Astrocyte of the cerebellum (primary cell): ENCODE measurements at regions not wholly inside any gene's neighbourhood (a gene's known extent, or its start where the extent isn't known, plus 50 kb on each side); places are given as distances from the start of the nearest gene placed in this dataset.

Experiments
- DNase-seq: peaks from one replicate; pipeline ENCODE4 v3.0.0-alpha.2; 2011; ENCODE audit warnings: low read depth
- H3K4me3 ChIP-seq: 2 replicates; pipeline ENCODE4 v1.5.1; 2011; ENCODE audit warnings: mild to moderate bottlenecking, low read depth, low read length, moderate library complexity
- in situ Hi-C: cut with HindIII; loops from 2 replicates; pipeline ENCODE4 v1.10.0; 2017; ENCODE audit warnings: low sequenced_read_pairs
- TF ChIP-seq, protein P1 (sequence below): IDR thresholded peaks from 2 replicates; pipeline ENCODE4 v1.5.1; 2012; ENCODE audit warnings: low read length, low read depth, moderate library complexity, mild to moderate bottlenecking; ENCODE audit errors: missing control alignments

GRCh38 chr3:1717524-1717923, 381.1 kb upstream of the CNTN4 start:
- no peak for DNase-seq
- no peak overlapping the region for H3K4me3 ChIP-seq
- TF ChIP-seq, protein P1, sequence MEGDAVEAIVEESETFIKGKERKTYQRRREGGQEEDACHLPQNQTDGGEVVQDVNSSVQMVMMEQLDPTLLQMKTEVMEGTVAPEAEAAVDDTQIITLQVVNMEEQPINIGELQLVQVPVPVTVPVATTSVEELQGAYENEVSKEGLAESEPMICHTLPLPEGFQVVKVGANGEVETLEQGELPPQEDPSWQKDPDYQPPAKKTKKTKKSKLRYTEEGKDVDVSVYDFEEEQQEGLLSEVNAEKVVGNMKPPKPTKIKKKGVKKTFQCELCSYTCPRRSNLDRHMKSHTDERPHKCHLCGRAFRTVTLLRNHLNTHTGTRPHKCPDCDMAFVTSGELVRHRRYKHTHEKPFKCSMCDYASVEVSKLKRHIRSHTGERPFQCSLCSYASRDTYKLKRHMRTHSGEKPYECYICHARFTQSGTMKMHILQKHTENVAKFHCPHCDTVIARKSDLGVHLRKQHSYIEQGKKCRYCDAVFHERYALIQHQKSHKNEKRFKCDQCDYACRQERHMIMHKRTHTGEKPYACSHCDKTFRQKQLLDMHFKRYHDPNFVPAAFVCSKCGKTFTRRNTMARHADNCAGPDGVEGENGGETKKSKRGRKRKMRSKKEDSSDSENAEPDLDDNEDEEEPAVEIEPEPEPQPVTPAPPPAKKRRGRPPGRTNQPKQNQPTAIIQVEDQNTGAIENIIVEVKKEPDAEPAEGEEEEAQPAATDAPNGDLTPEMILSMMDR = no peak
- in situ Hi-C loops = no loop called here

- in situ Hi-C loops = no loop called here
- no peak overlapping the region for H3K4me3 ChIP-seq
- TF ChIP-seq, protein P1 = no peak
- DNase-seq = no peak
These were observed 374.9 kb upstream of the CNTN4 start for GRCh38 chr3:1723726-1724125.

DNA sequence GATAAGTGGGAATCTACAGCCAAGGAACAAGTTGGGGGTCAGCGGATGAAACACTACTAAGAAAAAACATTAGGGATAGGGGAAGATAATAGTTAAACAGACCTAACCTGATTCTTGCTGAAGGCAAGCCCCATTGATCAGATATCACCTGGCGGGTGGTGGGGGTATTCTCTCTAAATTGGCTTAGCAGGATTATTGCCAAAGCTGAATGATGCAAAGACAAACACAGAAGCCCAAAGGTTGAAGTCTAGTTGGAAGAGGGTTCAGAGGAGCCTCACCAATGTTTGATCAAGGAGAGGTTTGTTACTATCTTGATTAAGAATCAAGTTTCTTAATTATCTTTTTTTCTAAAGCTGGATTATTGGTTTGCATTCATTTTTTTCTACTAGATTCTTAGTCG, 371.9 kb upstream of the CNTN4 start:
- no peak for DNase-seq
- TF ChIP-seq, protein P1 = no peak
- H3K4me3 ChIP-seq = no peak overlapping the region
- in situ Hi-C loops = no loop called here

DNA sequence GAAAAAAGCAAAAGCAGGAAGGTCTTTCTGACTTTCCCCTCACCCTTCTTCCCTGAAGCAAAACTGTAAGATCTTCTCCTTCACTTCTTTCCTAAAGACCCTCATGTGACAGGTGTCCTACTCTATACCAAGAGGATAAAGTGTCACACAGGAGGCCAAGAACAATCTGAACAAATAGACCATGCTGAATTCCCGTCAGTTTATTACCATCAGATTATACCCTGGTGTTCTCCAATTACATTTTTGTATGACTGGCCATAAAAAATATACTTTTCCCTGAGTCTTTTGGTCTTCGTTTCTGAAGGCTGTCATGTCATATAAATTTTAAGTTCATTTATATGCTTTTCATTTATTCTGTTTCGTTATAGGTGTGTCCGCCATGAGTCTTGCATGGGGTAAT, 371.4 kb upstream of the CNTN4 start:
- in situ Hi-C loops = no loop called here

DNA sequence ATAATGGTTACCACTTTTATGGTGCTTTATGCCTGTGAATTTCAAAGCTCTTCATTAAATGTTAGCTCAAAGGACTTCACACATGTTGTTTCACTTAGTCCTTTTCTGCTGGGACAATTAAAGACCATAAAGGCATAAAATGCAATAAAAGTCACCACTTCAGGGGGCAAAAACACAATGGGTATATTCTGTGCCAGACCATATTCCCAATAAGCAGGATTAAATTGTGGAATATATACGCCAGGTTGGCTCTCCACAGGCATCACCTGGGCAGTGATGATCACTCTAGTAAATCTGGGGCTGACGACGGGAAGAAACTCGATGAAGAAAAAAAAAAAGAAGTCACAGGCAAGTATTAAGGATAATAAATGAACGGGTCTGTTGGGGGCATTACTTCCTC, 370.2 kb upstream of the CNTN4 start:
- DNase-seq = no peak
- H3K4me3 ChIP-seq = no peak overlapping the region
- in situ Hi-C loops = no loop called here
- TF ChIP-seq, protein P1 = no peak

More for the DNA sequence above, 371.4 kb upstream of the CNTN4 start:
- no peak overlapping the region for H3K4me3 ChIP-seq
- no peak for DNase-seq
- TF ChIP-seq, protein P1 = no peak

DNA sequence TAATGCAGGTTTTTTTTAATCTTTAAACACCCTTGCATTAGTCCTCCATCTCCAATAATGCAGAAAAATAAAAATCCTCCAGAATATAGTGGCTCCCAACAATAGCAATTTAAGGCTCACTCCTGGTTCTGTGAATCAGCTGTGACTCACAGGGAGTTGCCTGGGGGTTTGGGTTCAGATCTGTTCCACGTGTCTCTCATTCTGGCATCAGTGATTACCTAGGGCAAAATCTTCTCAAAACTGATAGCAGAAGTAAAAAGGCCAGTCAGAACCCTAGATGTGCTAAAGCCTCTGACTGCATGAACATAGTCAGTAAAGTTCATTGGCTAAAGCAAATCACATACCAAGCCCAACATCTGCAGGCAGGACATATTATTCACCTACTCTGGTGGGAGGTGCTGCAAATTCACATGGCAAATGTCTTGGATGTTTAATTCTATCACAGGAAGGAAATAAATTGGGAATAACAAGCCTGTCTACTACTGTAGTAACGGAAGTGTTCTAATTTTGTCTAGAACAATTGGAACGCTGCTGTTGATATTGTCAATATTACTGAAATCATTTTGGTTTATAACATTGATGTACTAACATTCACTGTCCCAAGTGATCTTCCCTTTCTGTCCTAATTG, 364.1 kb upstream of the CNTN4 start:
- TF ChIP-seq, protein P1 = no peak
- H3K4me3 ChIP-seq = no peak overlapping the region
- DNase-seq = no peak
- in situ Hi-C loops = no loop called here
